Fibroblast of the aortic adventitia (primary cell): ENCODE measurements at regions not wholly inside any gene's neighbourhood (a gene's known extent, or its start where the extent isn't known, plus 50 kb on each side); places are given as distances from the start of the nearest gene placed in this dataset.
"Not testable (repeated sequence)": the region's sequence is repeated elsewhere in the genome, so short reads cannot be mapped to it uniquely, and the experiment has no call there.

Experiments used
- DNase-seq: peaks from one replicate; pipeline ENCODE4 v3.0.0-alpha.2; 2010; ENCODE audit warnings: low read depth
- H3K4me3 ChIP-seq: 2 replicates; pipeline ENCODE4 v1.5.1; 2011; ENCODE audit warnings: low read depth, mild to moderate bottlenecking, control low read depth, low read length, moderate library complexity
- CTCF ChIP-seq: IDR thresholded peaks from 2 replicates; pipeline ENCODE4 v1.5.1; 2011; ENCODE audit warnings: mild to moderate bottlenecking, low read length, control low read depth, inconsistent platforms; ENCODE audit not compliant: insufficient read depth

GRCh38 chr10:21423850-21424249, 101.6 kb downstream of the SKIDA1 start:
- no peak for DNase-seq
- no peak for TF ChIP-seq CTCF
- no peak overlapping the region for H3K4me3 ChIP-seq

- no peak for DNase-seq
- TF ChIP-seq CTCF = no peak
- H3K4me3 ChIP-seq = no peak overlapping the region
Measured at GRCh38 chr10:21423338-21423737, 102.1 kb downstream of the SKIDA1 start.

GRCh38 chr10:21421794-21422193, 103.7 kb downstream of the SKIDA1 start:
- DNase-seq = no peak
- no peak for TF ChIP-seq CTCF
- no peak overlapping the region for H3K4me3 ChIP-seq

- no peak overlapping the region for H3K4me3 ChIP-seq
- DNase-seq = no peak
- no peak for TF ChIP-seq CTCF
Measured at GRCh38 chr10:21421016-21421415, 104.5 kb downstream of the SKIDA1 start.

GRCh38 chr10:21418981-21419576, 106.4 kb downstream of the SKIDA1 start:
- not testable (repeated sequence) for H3K4me3 ChIP-seq
- DNase-seq = peak; percentile 37

GRCh38 chr10:21417172-21417712, 108.2 kb downstream of the SKIDA1 start:
- TF ChIP-seq CTCF = no peak
- DNase-seq = no peak
- no peak overlapping the region for H3K4me3 ChIP-seq

GRCh38 chr10:21413680-21414079, 111.8 kb downstream of the SKIDA1 start:
- DNase-seq = no peak
- no peak overlapping the region for H3K4me3 ChIP-seq
- no peak for TF ChIP-seq CTCF
